Thyroid gland (tissue), 4 donors: ENCODE measurements at regions not wholly inside any gene's neighbourhood (a gene's known extent, or its start where the extent isn't known, plus 50 kb on each side); places are given as distances from the start of the nearest gene placed in this dataset.

Experiments
- POLR2A ChIP-seq, 2 donors: fragments of 450-650 bp; IDR thresholded peaks; one replicate each; pipeline ENCODE4 v1.6.1; 2017; ENCODE audit warnings: antibody characterized with exemption in 2 of 2, mild to moderate bottlenecking in 2 of 2, moderate library complexity in 1 of 2
- TF ChIP-seq, protein P1 (sequence below), 6 experiments: fragments of 200-600 bp in 3 of 6; fragments of 450-650 bp in 3 of 6; sonication (generic) in 3 of 6; IDR thresholded peaks; one replicate each; pipeline ENCODE4 v1.5.1; 2016 to 2019; ENCODE audit warnings: antibody characterized with exemption in 6 of 6, mild to moderate bottlenecking in 2 of 6, inconsistent platforms in 1 of 6, moderate library complexity in 1 of 6

DNA sequence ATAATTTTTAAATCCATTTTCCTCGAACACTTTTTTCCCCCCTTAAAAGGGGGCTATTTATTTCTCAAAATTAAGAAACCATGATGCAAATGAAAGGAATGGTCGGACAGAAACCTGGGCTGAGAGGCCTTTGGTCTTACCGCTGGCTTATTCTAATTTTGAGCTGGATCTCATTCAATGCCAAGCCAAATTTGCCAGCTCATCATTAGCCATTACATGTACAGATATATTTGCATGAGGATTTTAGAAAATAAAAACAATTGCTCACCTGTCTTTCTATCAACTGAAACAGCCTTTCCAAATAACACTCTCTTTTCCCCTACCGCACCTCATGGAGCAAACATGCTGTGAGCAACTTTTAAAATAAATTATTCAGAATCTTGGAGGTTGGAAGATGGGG, 219.5 kb upstream of the DTNBP1 start:
- TF ChIP-seq, protein P1, sequence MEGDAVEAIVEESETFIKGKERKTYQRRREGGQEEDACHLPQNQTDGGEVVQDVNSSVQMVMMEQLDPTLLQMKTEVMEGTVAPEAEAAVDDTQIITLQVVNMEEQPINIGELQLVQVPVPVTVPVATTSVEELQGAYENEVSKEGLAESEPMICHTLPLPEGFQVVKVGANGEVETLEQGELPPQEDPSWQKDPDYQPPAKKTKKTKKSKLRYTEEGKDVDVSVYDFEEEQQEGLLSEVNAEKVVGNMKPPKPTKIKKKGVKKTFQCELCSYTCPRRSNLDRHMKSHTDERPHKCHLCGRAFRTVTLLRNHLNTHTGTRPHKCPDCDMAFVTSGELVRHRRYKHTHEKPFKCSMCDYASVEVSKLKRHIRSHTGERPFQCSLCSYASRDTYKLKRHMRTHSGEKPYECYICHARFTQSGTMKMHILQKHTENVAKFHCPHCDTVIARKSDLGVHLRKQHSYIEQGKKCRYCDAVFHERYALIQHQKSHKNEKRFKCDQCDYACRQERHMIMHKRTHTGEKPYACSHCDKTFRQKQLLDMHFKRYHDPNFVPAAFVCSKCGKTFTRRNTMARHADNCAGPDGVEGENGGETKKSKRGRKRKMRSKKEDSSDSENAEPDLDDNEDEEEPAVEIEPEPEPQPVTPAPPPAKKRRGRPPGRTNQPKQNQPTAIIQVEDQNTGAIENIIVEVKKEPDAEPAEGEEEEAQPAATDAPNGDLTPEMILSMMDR (IDR thresholded peaks at IDR 0.05), result no peak
- no peak for TF ChIP-seq POLR2A (IDR thresholded peaks at IDR 0.05)
